ENCODE measurements at regions not wholly inside any gene's neighbourhood (a gene's known extent, or its start where the extent isn't known, plus 50 kb on each side); places are given as distances from the start of the nearest gene placed in this dataset.
A peak's percentile ranks its signal among the peaks of the same experiment; 100 is the strongest.

DNA sequence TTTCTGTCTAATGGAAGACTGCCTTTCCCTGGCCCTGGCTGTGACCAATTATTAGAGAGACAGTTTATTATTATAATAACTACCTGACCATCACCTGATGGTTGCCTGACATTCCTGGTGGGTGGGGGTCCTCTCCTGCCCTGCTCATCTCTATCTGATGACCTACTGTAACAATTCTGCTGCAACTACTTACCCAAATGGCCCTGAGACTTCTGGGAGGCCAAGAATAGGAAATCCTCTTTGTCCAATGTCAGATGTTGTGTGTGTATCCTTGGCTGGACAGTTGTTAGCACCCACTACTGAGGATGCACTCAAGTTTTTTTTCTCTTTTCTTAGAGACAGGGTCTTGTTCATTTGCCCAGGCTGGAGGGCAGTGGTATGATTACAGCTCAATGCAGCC is 110.3 kb downstream of the DDX1 start:
- no peak for DNase-seq

GRCh38 chr2:15702452-15702851 is 110.8 kb downstream of the DDX1 start:
- no peak for DNase-seq

GRCh38 chr2:15703365-15703869 is 111.7 kb downstream of the DDX1 start:
- DNase-seq = no peak

DNA sequence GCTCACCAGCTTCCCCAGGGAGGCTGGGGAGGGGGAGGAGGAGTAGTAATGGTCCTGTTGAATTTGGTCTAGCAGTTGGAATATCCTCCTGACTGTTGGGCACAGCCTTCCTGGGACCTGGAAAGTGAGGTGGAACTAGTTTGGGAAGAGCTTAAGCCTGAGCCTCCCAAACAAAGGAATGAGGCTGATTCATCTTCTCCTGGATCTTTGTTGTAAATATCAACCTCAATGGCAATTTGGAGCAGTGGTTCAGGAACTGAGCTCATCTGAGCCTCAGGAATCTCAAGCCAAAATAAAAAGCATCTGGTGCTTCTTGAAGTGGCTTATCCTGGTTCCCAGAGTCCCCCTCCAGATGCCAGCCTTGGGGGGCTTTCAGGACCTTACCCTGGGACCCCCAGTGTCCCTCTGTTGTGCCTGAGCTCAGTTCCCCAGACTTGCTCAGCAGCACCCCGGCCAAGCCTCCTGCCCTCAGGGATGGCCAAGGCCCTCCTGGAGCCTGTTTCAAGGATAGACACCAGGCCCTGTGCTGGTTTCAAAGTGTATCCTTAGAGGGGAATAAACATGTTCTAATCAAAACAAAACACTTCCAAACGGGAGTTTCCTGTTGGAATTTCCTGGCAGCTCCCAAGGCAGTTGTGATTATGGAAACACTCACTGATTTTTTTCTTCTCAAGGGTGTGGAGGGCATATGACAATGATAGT is 112.6 kb downstream of the DDX1 start:
- DNase-seq = no peak

DNA sequence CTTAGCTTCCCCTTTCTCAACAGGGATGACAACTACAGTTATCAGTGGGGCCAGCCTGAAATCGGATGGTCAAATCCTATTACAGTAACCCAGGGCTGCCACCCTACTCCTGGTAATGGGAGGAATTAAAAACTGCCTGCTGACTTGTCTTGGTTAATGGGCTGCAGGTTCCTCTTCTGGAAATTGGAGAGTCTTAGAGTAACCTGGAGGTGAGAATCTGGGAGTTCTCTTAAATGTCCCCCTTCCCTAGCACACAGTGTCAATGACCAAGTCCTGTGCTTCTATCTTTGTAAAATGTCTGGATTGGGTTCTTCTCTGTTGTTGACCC is 113.1 kb downstream of the DDX1 start:
- no peak for DNase-seq

- DNase-seq = no peak
Observed at GRCh38 chr2:15705310-15705709, 113.6 kb downstream of the DDX1 start.

GRCh38 chr2:15705839-15706386 is 114.2 kb downstream of the DDX1 start:
- no peak for DNase-seq

GRCh38 chr2:15706424-15706823 is 114.8 kb downstream of the DDX1 start:
- no peak for DNase-seq

DNA sequence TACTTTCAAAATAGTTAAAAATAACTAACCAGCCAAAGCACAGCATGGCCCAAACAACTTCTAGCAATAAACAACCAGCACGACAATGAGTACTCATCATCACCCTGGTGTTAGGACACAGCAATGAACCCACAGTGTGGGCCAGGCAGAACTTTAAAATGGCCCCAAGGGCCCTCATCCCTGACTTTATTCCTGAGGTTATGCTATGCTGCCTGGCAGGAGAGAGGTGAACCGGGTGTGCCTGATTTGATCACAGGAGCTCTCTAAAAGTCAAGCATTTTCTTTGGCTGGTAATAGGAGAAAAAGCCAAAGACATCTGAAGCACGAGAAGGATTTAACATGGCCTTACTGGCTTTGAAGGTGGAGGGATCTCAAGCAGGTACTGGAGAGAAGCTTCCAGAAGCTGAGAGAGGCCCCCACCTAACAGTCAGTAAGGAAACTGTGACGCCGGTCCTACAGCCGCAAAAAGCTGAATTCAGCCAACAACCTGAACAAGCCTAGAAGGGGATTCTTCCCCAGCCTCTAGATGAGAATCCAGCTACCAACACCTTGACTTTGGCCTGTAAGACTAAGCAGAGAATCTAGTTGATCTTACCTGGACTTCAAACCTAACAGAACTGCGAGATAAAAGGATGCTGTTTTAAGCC is 115.4 kb downstream of the DDX1 start:
- peak; percentile 7 for DNase-seq

DNA sequence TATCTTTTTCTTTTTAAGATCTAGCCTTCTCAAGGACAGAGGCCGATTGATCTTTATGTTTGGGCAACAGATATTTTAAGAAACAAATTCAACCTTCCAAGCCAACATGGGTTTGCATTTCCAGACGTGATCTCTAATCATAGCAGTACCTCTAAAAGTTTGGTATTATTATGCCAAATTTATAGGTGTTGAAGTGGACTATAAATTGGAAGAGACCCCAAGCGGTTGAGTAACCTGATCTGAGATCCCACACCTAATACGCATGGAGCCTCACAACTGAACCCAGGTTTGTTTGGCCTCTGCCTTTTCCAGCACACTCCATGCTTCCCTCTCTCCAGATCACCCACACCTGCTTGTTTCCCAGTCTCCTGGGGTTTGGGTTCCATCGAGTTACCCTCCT is 116.5 kb downstream of the DDX1 start:
- DNase-seq = no peak

DNA sequence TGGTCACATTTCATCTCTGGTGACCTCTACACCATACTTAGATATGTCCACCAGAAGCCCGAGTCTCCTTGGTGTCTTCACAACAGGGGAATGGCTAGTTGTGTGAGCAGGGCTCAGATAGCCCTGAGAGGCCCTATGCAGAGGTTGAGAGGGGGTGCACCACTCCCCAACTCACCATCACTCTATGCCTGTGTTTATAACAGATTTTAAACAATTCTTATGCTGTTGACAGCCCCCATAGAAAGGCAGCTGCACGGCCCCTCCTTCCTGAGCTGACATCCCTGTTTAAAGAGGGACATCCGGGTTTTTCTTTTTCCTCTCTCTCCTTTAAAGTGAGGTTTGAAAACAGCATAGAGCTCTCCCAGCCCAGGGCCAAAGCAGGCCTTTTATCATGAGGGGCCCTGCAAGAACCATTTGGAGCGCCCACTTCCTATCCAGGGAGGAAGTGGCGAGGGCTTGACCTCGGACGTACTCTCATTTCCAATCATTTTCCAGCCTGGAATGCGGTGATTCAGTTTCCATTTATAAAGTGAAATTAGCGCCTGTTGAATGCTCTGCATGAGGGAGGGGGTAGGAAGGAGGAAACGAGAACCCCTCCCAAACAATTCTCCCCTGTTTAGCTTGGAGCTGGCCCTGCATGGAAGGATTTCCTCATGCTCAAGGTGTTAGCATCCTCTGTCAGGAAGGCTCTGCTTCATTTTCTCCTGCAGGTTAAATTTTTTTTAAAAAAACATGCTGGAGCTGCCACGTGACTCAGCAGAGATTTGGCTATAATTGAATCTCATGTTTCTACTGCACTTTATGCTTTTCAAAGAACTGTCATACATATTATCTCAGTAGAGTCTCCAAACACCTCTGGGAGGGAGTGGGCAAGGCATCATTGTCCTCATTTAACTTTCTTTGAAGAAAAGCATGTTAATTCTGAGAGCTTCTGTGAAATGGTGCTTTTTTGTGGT is 117.5 kb downstream of the DDX1 start:
- DNase-seq = no peak

GRCh38 chr2:15711126-15711860 is 119.6 kb downstream of the DDX1 start:
- DNase-seq = no peak

GRCh38 chr2:15712551-15713342 is 121.1 kb downstream of the DDX1 start:
- no peak for DNase-seq

GRCh38 chr2:15713475-15713874 is 121.8 kb downstream of the DDX1 start:
- DNase-seq = no peak

GRCh38 chr2:15714002-15714401 is 122.3 kb downstream of the DDX1 start:
- DNase-seq = no peak

GRCh38 chr2:15714609-15715008 is 122.9 kb downstream of the DDX1 start:
- DNase-seq = no peak

DNA sequence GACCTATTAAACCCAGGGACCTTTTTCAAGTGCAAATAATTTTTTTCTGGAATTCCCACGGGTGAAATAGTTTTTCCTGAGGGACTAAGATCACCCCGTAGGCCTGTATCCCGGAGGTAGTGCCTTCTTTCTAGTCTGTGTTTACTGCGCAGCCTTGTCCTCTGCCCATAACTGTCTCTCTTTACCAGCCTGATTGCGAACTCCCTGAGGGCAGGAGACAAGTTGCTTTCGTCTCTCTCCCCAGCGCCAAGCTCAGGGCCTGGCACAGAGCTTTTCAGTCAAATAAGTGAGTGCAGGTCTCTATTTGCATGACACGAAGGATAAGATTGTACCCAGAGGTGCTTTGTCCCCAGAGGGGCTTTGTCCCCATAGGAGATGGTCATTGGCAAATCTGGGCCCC is 123.9 kb downstream of the DDX1 start:
- DNase-seq = no peak

DNA sequence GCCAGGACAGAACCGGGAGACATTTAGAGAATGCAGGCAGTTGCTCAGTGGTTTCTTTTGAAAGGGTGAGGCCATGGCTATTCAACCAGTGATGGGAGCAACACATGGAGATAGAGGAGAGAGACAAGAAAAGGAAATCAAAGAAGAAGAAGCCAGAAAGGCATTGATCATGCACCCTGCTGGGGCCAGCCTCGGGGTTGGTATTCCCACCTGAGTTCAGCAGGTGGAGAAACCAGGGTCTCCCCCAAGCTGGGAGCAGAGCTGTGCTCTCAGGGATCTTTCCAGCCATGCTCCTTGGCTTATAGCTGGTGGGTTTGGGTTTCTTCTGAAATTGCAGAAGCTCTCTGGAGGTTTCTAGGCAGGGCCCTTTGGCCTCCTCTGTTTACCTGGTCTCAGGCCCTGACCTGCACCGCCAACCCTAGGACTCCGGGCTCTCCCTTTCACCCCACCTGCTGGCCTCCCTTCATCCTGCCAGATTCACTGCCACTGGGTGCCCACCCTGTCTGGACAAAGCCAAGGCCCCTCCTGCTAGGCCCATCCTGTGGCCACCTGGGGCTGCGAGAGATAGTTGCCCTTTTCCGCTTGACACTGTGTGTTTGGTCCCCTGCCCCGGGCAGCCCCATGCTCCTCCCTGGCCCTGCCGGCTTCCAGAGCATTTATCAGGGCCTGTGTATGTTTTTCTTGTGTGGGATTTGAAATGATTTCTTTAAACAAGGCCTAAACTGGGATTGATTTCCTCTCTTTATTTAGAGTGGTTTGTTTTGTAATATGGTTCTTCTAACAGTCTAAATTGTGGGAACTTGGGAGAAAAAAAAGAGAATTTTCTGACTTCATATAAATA is 126.7 kb downstream of the DDX1 start:
- DNase-seq = no peak

DNA sequence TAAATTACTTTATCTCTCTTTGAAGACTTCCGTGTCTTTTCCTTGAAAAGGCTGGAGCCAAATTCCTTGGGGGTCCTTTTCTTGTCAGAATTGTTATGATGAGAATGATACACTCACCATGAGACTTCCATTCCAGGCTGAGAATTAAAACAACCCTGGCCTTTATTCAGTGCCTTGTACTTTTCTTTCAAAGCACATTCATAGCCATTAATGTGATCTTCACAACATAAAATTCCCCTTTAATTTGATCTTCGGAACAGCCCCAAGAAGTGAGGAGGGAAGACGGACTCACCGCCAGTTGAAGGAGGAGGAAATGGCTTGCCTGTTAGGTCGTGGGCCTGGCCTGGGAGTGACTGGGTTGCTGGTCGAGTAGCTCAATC is 127.3 kb downstream of the DDX1 start:
- no peak for DNase-seq

- DNase-seq = no peak
Observed at GRCh38 chr2:15719566-15720313, 128.1 kb downstream of the DDX1 start.

Measured in NCI-H2171 treated with DMSO at 0.1 percent for 48 hours (cell line).